GM12878 (cell line): ENCODE measurements at regions not wholly inside any gene's neighbourhood (a gene's known extent, or its start where the extent isn't known, plus 50 kb on each side); places are given as distances from the start of the nearest gene placed in this dataset.

ENCODE experiments used
- ATAC-seq: fragments of 200-7000 bp; cut with Tn5 transposase; 3 replicates; pipeline ENCODE4 v1.9.1; 2020; ENCODE audit warnings: mild to moderate bottlenecking, moderate library complexity
- BruUV-seq: library from RNA; stranded (reverse); fragments of 400-500 nt; replicated peaks from 2 replicates; lab custom pipeline; 2021; lab: Mats Ljungman, UMichigan
- CTCF ChIA-PET: fragments of 300-600 bp; sonication (Branson Sonifier 250); formaldehyde crosslinking; extraction: SDS; loops from one replicate; lab custom pipeline; 2021; ENCODE audit warnings: inconsistent platforms; lab: Yijun Ruan, JAX
- POLR2A ChIA-PET: fragments of 350-600 bp; formaldehyde crosslinking; extraction: SDS; loops from one replicate; lab custom pipeline; 2021; ENCODE audit warnings: inconsistent platforms; lab: Charles Lee
- RAD21 ChIA-PET: fragments of 300-600 bp; sonication (Branson Sonifier 250); formaldehyde crosslinking; loops from one replicate; lab custom pipeline; 2023; ENCODE audit warnings: antibody characterized with exemption; ENCODE audit not compliant: unreplicated experiment; lab: Charles Lee
- SMC1A ChIA-PET: fragments of 300-600 bp; sonication (Branson Sonifier 250); formaldehyde crosslinking; loops from one replicate; lab custom pipeline; 2023; ENCODE audit not compliant: unreplicated experiment, uncharacterized antibody; lab: Charles Lee
- DNase-seq: peaks from one replicate; pipeline ENCODE4 v3.0.0-alpha.2; 2011; ENCODE audit warnings: low read depth, low spot score
- FAIRE-seq: peaks from 3 replicates; lab custom pipeline; 2011; peaks lifted over from hg19 to GRCh38; lab: Jason Lieb, UNC
- H2AFZ ChIP-seq: 2 replicates; pipeline ENCODE4 v1.6.0; 2011; ENCODE audit warnings: low read depth, low read length, control low read depth; ENCODE audit not compliant: control insufficient read depth
- H3K27ac ChIP-seq: 2 replicates; pipeline ENCODE4 v1.5.1; 2011; ENCODE audit warnings: control low read depth; ENCODE audit not compliant: control insufficient read depth, insufficient read depth
- H3K27me3 ChIP-seq, 2 experiments: replicated peaks in 1 of 2; 2 replicates each; pipeline versions ENCODE4 v1.6.0 to v1.6.1; 2011; ENCODE audit warnings: low read length in 1 of 2; ENCODE audit not compliant: control insufficient read depth in 2 of 2, insufficient read depth in 2 of 2
- H3K36me3 ChIP-seq, 2 experiments: 2 replicates each; pipeline ENCODE4 v1.5.1; 2011; ENCODE audit warnings: low read length in 1 of 2; ENCODE audit not compliant: control insufficient read depth in 2 of 2, insufficient read depth in 2 of 2
- H3K4me1 ChIP-seq: 2 replicates; pipeline ENCODE4 v1.6.1; 2011; ENCODE audit warnings: mild to moderate bottlenecking, low read length, moderate library complexity, mixed read lengths; ENCODE audit not compliant: control insufficient read depth, insufficient read depth
- H3K4me2 ChIP-seq: 2 replicates; pipeline ENCODE4 v1.6.0; 2011; ENCODE audit warnings: control low read depth; ENCODE audit not compliant: control insufficient read depth, insufficient read depth
- H3K4me3 ChIP-seq: fragments of 200-600 bp; sonication (generic); 2 replicates; pipeline ENCODE4 v1.5.1; 2016
- H3K79me2 ChIP-seq: 2 replicates; pipeline ENCODE4 v1.6.0; 2011; ENCODE audit warnings: low read length; ENCODE audit not compliant: control insufficient read depth, insufficient read depth
- H3K9ac ChIP-seq: 2 replicates; pipeline ENCODE4 v1.8.0; 2011; ENCODE audit warnings: low read length, control low read depth, mixed read lengths; ENCODE audit not compliant: control insufficient read depth, insufficient read depth
- H3K9me3 ChIP-seq: replicated peaks from 3 replicates; pipeline ENCODE4 v1.5.1; 2011; ENCODE audit warnings: mild to moderate bottlenecking, low read length; ENCODE audit not compliant: control insufficient read depth, insufficient read depth
- H4K20me1 ChIP-seq: 2 replicates; pipeline ENCODE4 v1.6.0; 2011; ENCODE audit not compliant: control insufficient read depth, insufficient read depth
- BCL3 ChIP-seq: IDR thresholded peaks from 2 replicates; pipeline ENCODE4 v1.6.1; 2011; ENCODE audit warnings: borderline replicate concordance, low read depth, mild to moderate bottlenecking, moderate library complexity, low read length; ENCODE audit not compliant: insufficient read depth, poor library complexity, severe bottlenecking
- CBFB ChIP-seq: IDR thresholded peaks from 2 replicates; pipeline ENCODE4 v1.6.1; 2016; ENCODE audit warnings: antibody characterized with exemption, low read depth
- CEBPB ChIP-seq, 2 experiments: fragments of 150-350 bp in 1 of 2; IDR thresholded peaks; 2 replicates each; pipeline ENCODE4 v1.6.1; 2012 to 2014; ENCODE audit warnings: low read depth in 2 of 2, low read length in 2 of 2, borderline replicate concordance in 1 of 2, inconsistent platforms in 1 of 2
- CUX1 ChIP-seq: IDR thresholded peaks from 2 replicates; pipeline ENCODE4 v1.6.1; 2012; ENCODE audit warnings: improper control_type of control experiment, low read depth, low read length; ENCODE audit not compliant: insufficient replicate concordance
- FOXM1 ChIP-seq: IDR thresholded peaks from 2 replicates; pipeline ENCODE4 v1.6.1; 2012; ENCODE audit warnings: low read depth, mild to moderate bottlenecking, inconsistent platforms, low read length, moderate library complexity
- GABPA ChIP-seq: IDR thresholded peaks from 2 replicates; pipeline ENCODE4 v1.6.1; 2014; ENCODE audit warnings: antibody characterized with exemption, low read depth, mild to moderate bottlenecking, inconsistent platforms
- JUND ChIP-seq: IDR thresholded peaks from 2 replicates; pipeline ENCODE4 v1.6.1; 2012; ENCODE audit warnings: low read depth, mild to moderate bottlenecking, low read length, improper control_type of control experiment, moderate library complexity
- MXI1 ChIP-seq: fragments of 150-350 bp; IDR thresholded peaks from 2 replicates; pipeline ENCODE4 v1.6.1; 2011; ENCODE audit warnings: low read depth, mild to moderate bottlenecking, inconsistent platforms, low read length, improper control_type of control experiment
- POLR2A ChIP-seq: IDR thresholded peaks from 2 replicates; pipeline ENCODE4 v1.6.1; 2011; ENCODE audit warnings: low read depth, mild to moderate bottlenecking, low read length
- POLR2AphosphoS2 ChIP-seq: IDR thresholded peaks from 2 replicates; pipeline ENCODE4 v1.6.1; 2011; ENCODE audit warnings: low read depth, mild to moderate bottlenecking, low read length, improper control_type of control experiment, moderate library complexity
- POLR2AphosphoS5 ChIP-seq: IDR thresholded peaks from 2 replicates; pipeline ENCODE4 v1.6.1; 2011; ENCODE audit warnings: mild to moderate bottlenecking, low read length, inconsistent platforms
- ZNF274 ChIP-seq: IDR thresholded peaks from one replicate; pipeline ENCODE4 v1.8.0; 2011; ENCODE audit not compliant: insufficient read length, insufficient read depth
- ZNF687 ChIP-seq: fragments of 450-650 bp; IDR thresholded peaks from 2 replicates; pipeline ENCODE4 v1.6.1; 2017; ENCODE audit warnings: mild to moderate bottlenecking, moderate library complexity
- WGBS: methylation state at CpG from one replicate; pipeline ENCODE4 v1.1.6; 2016; ENCODE audit warnings: low lambda C conversion rate; ENCODE audit not compliant: insufficient replicate concordance, insufficient coverage; ENCODE audit errors: missing lambda C conversion rate; 5-methylcytosine and 5-hydroxymethylcytosine counted together
- in situ Hi-C: fragments of 300-500 bp; cut with MboI; formaldehyde crosslinking; loops from 9 replicates; pipeline ENCODE4 v1.14.3; 2018; ENCODE audit warnings: mixed read lengths
- intact Hi-C: fragments of 100-400 bp; cut with micrococcal nuclease; formaldehyde crosslinking; loops from one replicate; pipeline ENCODE4 v1.14.2; 2022; ENCODE audit not compliant: unreplicated experiment

- TF ChIP-seq CBFB (no peak), MXI1 (no peak), ZNF687 (no peak), ZNF274 (no peak), POLR2AphosphoS2 (no peak), CUX1 (no peak), POLR2AphosphoS5 (no peak), CEBPB (IDR thresholded peaks at IDR 0.05; ENCODE audit: borderline replicate concordance in 1 of 2, low read depth in 2 of 2, low read length in 2 of 2) (no peak), JUND (no peak), FOXM1 (no peak), POLR2A (no peak), BCL3 (no peak), GABPA (no peak)
- Histone ChIP-seq H3K79me2 (no peaks in the 10 kb centered on the region), H3K36me3 (no peaks in the 10 kb centered on the region), H4K20me1 (no peaks in the 10 kb centered on the region), H3K4me2 (no peak overlapping the region), H3K9ac (no peak overlapping the region), H3K27ac (no peak overlapping the region), H3K27me3 (no peaks in the 10 kb centered on the region), H3K9me3 (no peaks in the 10 kb centered on the region; the same call in 2 of the 3 replicates), H3K4me3 (no peak overlapping the region), H3K4me1 (no peaks in the 10 kb centered on the region), H2AFZ (no peak overlapping the region)
- no peak for DNase-seq
- RAD21 ChIA-PET: no interaction called here
- no peak for ATAC-seq
- POLR2A ChIA-PET: no interaction called here
- BruUV-seq: no TSS peak
- SMC1A ChIA-PET: interaction anchor here (1.7 kb wide), 1 partner anchor 36 kb away, joined by 6 read pairs; no protein-coding TSS in a partner anchor
- CTCF ChIA-PET: no interaction called here
- intact Hi-C loops (no loop called here), in situ Hi-C loops (no loop called here)
- no peak for FAIRE-seq
- WGBS: 36% methylated on average over 6 of the region's 6 CpGs
These were observed 100.7 kb downstream of the SPRY1 start for GRCh38 chr4:123497340-123497739.
